ENCODE measurements at regions not wholly inside any gene's neighbourhood (a gene's known extent, or its start where the extent isn't known, plus 50 kb on each side); places are given as distances from the start of the nearest gene placed in this dataset.
"Not testable (repeated sequence)": the region's sequence is repeated elsewhere in the genome, so short reads cannot be mapped to it uniquely, and the experiment has no call there.

DNA sequence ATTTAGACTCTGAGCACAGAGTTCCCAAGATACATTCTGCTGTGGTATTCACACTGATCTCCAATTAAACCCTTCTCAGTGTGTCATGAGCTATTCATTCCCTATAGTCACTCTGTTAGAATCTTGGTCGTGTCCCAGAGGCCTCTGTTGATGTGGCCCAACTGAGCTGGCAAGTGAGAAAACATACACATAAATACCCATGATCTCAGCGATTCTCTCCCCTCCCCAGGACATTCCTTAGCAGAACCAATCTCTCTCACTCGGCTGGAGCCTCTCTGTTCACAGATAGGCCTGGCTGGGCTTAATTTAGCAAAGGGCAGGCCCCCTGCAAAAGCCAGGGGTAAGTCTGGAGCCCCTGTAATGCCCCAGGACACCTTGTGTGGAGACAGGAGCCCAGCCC lies 130.8 kb upstream of the NBPF26 start:
- H2AFZ ChIP-seq (ENCODE audit: low read depth, low read length, poor library complexity, severe bottlenecking); H3K4me3 ChIP-seq (replicated peaks in 1 of 2; ENCODE audit: low read depth in 1 of 2, low read length in 2 of 2); POLR2A ChIA-PET; DNase-seq (ENCODE audit: low read depth, low spot score); H3K4me1 ChIP-seq (ENCODE audit: control insufficient read depth in 1 of 2, insufficient read depth in 2 of 2, low read length in 2 of 2); H3K36me3 ChIP-seq (ENCODE audit: control insufficient read depth in 1 of 2, insufficient read depth in 2 of 2, low read length in 2 of 2); ATAC-seq; BruUV-seq (replicated peaks); H3K9ac ChIP-seq (ENCODE audit: low read length); H3K79me2 ChIP-seq (ENCODE audit: insufficient read depth, low read length); H3K27me3 ChIP-seq (ENCODE audit: insufficient read depth, low read length); H3K9me2 ChIP-seq (ENCODE audit: insufficient read depth); H3K27ac ChIP-seq (ENCODE audit: low read depth, low read length); intact Hi-C loops (cut with micrococcal nuclease); CTCF ChIA-PET; RAD21 ChIA-PET (ENCODE audit: low non-redundant PET in 1 of 2, low total read pairs in 2 of 2, uncharacterized antibody in 2 of 2, unreplicated experiment in 2 of 2); H3K9me3 ChIP-seq (ENCODE audit: control insufficient read depth in 1 of 2, insufficient read depth in 1 of 2, low read depth in 1 of 2, low read length in 2 of 2); H4K20me1 ChIP-seq (ENCODE audit: insufficient read depth); H3K4me2 ChIP-seq (ENCODE audit: low read length): not testable (repeated sequence)

DNA sequence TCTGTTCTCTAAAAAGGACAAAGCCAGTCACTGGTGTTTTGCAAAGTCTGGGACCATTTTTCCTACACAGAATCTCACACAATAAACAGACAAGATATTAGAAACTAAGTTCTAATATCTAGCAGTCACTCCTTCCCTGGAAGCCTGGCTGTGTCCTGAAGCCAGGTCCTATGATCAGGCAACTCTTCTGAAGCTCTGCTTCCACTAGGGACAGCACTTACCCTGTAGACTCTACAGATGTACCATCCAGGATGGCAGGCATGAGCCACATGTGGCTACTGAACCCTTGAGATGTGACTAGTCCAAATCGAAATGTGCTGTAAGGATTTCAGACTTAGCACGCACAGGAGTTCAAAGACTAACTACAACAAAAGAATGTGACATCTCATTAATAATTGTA lies 130.1 kb upstream of the NBPF26 start:
- CTCF ChIA-PET, result not testable (repeated sequence)

DNA sequence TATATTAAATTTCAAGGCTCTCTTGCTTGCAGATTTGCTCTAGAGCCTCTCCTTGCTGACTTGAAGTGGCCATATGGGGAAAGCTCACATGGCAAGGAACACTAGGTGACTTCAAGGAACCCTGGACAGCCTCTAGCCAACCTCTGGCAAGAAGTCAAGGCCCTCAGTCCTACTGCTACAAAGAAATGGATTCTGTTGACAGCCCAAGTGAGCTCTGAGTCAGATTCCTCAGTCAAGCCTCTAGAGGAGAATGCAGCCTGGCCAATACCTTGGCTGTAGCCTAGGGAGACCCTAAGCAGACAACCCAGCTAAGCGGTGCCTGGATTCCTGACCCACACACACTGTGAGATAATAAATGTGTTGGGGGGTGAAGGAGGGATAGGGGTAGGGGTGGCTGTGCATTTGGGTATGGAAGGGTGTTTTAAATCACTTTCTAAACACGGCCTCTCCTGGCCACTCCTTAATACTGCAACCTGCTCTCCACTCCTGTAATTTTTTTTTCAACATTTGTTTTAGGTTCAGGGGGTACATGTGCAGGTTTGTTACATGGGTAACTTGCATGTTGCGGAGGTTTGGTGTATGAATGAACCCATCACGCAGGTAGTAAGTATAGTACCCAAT lies 125.3 kb upstream of the NBPF26 start:
- H3K79me2 ChIP-seq (ENCODE audit: insufficient read depth, low read length); H3K4me3 ChIP-seq (replicated peaks in 1 of 2; ENCODE audit: low read depth in 1 of 2, low read length in 2 of 2); DNase-seq (ENCODE audit: low read depth, low spot score); BruUV-seq (replicated peaks); RAD21 ChIA-PET (ENCODE audit: low non-redundant PET in 1 of 2, low total read pairs in 2 of 2, uncharacterized antibody in 2 of 2, unreplicated experiment in 2 of 2); intact Hi-C loops (cut with micrococcal nuclease); H3K27me3 ChIP-seq (ENCODE audit: insufficient read depth, low read length); H3K4me2 ChIP-seq (ENCODE audit: low read length); POLR2A ChIA-PET; CTCF ChIA-PET; H4K20me1 ChIP-seq (ENCODE audit: insufficient read depth); H2AFZ ChIP-seq (ENCODE audit: low read depth, low read length, poor library complexity, severe bottlenecking); H3K4me1 ChIP-seq (ENCODE audit: control insufficient read depth in 1 of 2, insufficient read depth in 2 of 2, low read length in 2 of 2); H3K27ac ChIP-seq (ENCODE audit: low read depth, low read length); H3K36me3 ChIP-seq (ENCODE audit: control insufficient read depth in 1 of 2, insufficient read depth in 2 of 2, low read length in 2 of 2); H3K9me3 ChIP-seq (ENCODE audit: control insufficient read depth in 1 of 2, insufficient read depth in 1 of 2, low read depth in 1 of 2, low read length in 2 of 2); H3K9me2 ChIP-seq (ENCODE audit: insufficient read depth); H3K9ac ChIP-seq (ENCODE audit: low read length): not testable (repeated sequence)
- peak; percentile 52; the same call in 1 of the 2 replicates for ATAC-seq

More for the DNA sequence above, 130.1 kb upstream of the NBPF26 start:
- peak; percentile 59; the same call in 1 of the 2 replicates for ATAC-seq
- H2AFZ ChIP-seq (ENCODE audit: low read depth, low read length, poor library complexity, severe bottlenecking); H3K4me3 ChIP-seq (replicated peaks in 1 of 2; ENCODE audit: low read depth in 1 of 2, low read length in 2 of 2); H3K36me3 ChIP-seq (ENCODE audit: control insufficient read depth in 1 of 2, insufficient read depth in 2 of 2, low read length in 2 of 2); H3K4me1 ChIP-seq (ENCODE audit: control insufficient read depth in 1 of 2, insufficient read depth in 2 of 2, low read length in 2 of 2); POLR2A ChIA-PET; H3K4me2 ChIP-seq (ENCODE audit: low read length); H3K9me2 ChIP-seq (ENCODE audit: insufficient read depth); intact Hi-C loops (cut with micrococcal nuclease); RAD21 ChIA-PET (ENCODE audit: low non-redundant PET in 1 of 2, low total read pairs in 2 of 2, uncharacterized antibody in 2 of 2, unreplicated experiment in 2 of 2); DNase-seq (ENCODE audit: low read depth, low spot score); H3K9ac ChIP-seq (ENCODE audit: low read length); H3K27ac ChIP-seq (ENCODE audit: low read depth, low read length); H3K9me3 ChIP-seq (ENCODE audit: control insufficient read depth in 1 of 2, insufficient read depth in 1 of 2, low read depth in 1 of 2, low read length in 2 of 2); H4K20me1 ChIP-seq (ENCODE audit: insufficient read depth); H3K27me3 ChIP-seq (ENCODE audit: insufficient read depth, low read length); H3K79me2 ChIP-seq (ENCODE audit: insufficient read depth, low read length); BruUV-seq (replicated peaks): not testable (repeated sequence)

DNA sequence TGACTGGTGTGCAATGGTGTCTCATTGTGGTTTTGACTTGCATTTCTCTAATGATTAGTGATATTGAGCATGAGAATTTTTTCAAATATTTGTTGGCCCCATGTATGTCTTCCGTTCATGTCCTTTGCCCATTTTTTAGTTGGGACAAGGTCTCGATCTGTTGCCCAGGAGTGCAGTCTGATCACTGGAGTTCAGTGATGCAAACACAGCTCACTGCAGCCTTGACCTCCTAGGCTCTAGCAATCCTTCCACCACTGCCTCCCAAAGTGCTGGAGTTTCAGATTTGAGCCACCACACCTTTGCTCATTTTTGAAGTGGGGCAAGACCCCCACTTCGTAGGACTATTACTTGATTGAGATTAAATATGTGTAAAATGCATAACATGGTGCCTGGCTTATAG lies 124.2 kb upstream of the NBPF26 start:
- DNase-seq (ENCODE audit: low read depth, low spot score); POLR2A ChIA-PET; H3K27ac ChIP-seq (ENCODE audit: low read depth, low read length); H3K9me2 ChIP-seq (ENCODE audit: insufficient read depth); RAD21 ChIA-PET (ENCODE audit: low non-redundant PET in 1 of 2, low total read pairs in 2 of 2, uncharacterized antibody in 2 of 2, unreplicated experiment in 2 of 2); H3K9me3 ChIP-seq (ENCODE audit: control insufficient read depth in 1 of 2, insufficient read depth in 1 of 2, low read depth in 1 of 2, low read length in 2 of 2); H3K27me3 ChIP-seq (ENCODE audit: insufficient read depth, low read length); H3K79me2 ChIP-seq (ENCODE audit: insufficient read depth, low read length); BruUV-seq (replicated peaks); H4K20me1 ChIP-seq (ENCODE audit: insufficient read depth); H3K4me2 ChIP-seq (ENCODE audit: low read length); intact Hi-C loops (cut with micrococcal nuclease); H3K9ac ChIP-seq (ENCODE audit: low read length); H2AFZ ChIP-seq (ENCODE audit: low read depth, low read length, poor library complexity, severe bottlenecking); H3K4me1 ChIP-seq (ENCODE audit: control insufficient read depth in 1 of 2, insufficient read depth in 2 of 2, low read length in 2 of 2); ATAC-seq; H3K4me3 ChIP-seq (replicated peaks in 1 of 2; ENCODE audit: low read depth in 1 of 2, low read length in 2 of 2); CTCF ChIA-PET; H3K36me3 ChIP-seq (ENCODE audit: control insufficient read depth in 1 of 2, insufficient read depth in 2 of 2, low read length in 2 of 2): not testable (repeated sequence)

Data from HCT116 (cell line).